Activated naive CD8-positive, alpha-beta T cell treated with anti-CD3 and anti-CD28 coated beads, Interleukin-2, amount 50 U/mL, for 16 hours (primary cell): ENCODE measurements at regions not wholly inside any gene's neighbourhood (a gene's known extent, or its start where the extent isn't known, plus 50 kb on each side); places are given as distances from the start of the nearest gene placed in this dataset.

Source experiments
- DNase-seq: peaks from one replicate; pipeline ENCODE4 v3.0.0-alpha.2; 2020; ENCODE audit warnings: low read depth, low spot score

- no peak for DNase-seq
Observed at GRCh38 chr6:137269803-137270202, 50.6 kb upstream of the IFNGR1 start.

DNA sequence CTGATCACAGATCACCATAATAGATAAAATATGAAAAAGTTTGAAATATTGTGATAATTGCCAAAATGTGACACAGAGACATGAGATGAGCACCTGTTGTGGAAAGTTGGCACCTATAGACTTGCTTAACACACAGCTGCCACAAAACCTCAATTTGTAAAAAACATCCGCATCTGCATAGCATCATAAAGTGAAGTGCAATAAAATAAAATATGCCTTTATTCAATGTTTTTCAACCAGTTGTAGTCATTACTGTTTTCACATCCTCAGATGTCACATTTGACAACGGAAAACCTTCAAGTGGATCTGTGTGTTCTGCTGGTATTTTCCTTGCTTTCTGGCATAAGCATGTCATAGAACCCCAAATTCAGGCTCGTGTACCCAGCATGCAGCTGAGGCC lies 50.2 kb upstream of the IFNGR1 start:
- no peak for DNase-seq
